ENCODE measurements at regions not wholly inside any gene's neighbourhood (a gene's known extent, or its start where the extent isn't known, plus 50 kb on each side); places are given as distances from the start of the nearest gene placed in this dataset.

DNA sequence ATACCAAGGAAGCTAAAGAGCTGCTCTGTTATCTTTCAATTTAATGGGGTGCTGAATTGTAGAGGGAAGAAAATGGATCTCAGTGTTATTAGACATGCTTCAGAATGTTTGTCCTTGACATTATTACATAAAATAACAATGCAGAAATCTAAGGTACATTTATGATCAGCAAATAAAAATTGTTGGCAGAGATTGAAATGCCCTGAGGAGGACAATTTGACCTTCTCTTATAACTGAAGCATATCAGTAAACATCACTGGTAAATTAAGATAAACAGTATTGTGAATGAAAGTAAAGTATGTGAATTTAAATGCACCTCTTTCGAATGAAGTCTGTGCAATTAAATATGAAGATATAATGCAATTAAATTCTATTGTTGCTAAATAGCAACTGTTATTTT is 1362.1 kb upstream of the ATXN8OS start:
- no peaks in the 10 kb centered on the region for H3K27me3 ChIP-seq
- no peak for DNase-seq

DNA sequence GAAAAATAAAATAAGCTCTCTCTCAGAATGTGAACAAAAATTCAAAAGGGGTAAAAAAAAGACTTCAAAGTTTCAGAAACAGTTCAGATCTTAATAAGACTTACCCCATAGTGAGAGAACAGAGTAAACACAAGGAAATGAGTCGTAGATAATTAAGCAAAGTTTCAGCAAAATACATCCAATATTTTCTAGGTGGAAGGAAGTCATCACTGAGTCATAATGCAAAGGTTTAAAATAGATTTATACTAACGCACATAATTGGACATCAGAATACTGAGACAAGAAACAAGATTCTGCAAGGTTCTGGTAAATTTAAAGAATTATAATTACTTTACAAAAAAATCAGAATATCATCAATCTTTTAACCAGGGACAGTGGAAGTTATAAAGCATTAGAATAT is 1370.7 kb upstream of the ATXN8OS start:
- DNase-seq: no peak
- TF ChIP-seq, protein P1, sequence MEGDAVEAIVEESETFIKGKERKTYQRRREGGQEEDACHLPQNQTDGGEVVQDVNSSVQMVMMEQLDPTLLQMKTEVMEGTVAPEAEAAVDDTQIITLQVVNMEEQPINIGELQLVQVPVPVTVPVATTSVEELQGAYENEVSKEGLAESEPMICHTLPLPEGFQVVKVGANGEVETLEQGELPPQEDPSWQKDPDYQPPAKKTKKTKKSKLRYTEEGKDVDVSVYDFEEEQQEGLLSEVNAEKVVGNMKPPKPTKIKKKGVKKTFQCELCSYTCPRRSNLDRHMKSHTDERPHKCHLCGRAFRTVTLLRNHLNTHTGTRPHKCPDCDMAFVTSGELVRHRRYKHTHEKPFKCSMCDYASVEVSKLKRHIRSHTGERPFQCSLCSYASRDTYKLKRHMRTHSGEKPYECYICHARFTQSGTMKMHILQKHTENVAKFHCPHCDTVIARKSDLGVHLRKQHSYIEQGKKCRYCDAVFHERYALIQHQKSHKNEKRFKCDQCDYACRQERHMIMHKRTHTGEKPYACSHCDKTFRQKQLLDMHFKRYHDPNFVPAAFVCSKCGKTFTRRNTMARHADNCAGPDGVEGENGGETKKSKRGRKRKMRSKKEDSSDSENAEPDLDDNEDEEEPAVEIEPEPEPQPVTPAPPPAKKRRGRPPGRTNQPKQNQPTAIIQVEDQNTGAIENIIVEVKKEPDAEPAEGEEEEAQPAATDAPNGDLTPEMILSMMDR (IDR thresholded peaks at IDR 0.05; ENCODE audit: low read depth, low read length): no peak
- Histone ChIP-seq H3K4me3 (ENCODE audit: low read depth, low read length) (no peak overlapping the region), H3K4me1 (no peaks in the 10 kb centered on the region), H3K9me3 (no peaks in the 10 kb centered on the region), H3K27me3 (no peaks in the 10 kb centered on the region), H3K36me3 (no peaks in the 10 kb centered on the region)

More for the DNA sequence above, 1362.1 kb upstream of the ATXN8OS start:
- H3K4me3 ChIP-seq (ENCODE audit: low read depth, low read length): no peak overlapping the region
- no peaks in the 10 kb centered on the region for H3K36me3 ChIP-seq
- TF ChIP-seq, protein P1 (IDR thresholded peaks at IDR 0.05; ENCODE audit: low read depth, low read length): no peak
- H3K4me1 ChIP-seq: peaks cover 5% of the 10 kb centered on the region; the same call in 1 of the 2 replicates
- H3K9me3 ChIP-seq: no peaks in the 10 kb centered on the region

DNA sequence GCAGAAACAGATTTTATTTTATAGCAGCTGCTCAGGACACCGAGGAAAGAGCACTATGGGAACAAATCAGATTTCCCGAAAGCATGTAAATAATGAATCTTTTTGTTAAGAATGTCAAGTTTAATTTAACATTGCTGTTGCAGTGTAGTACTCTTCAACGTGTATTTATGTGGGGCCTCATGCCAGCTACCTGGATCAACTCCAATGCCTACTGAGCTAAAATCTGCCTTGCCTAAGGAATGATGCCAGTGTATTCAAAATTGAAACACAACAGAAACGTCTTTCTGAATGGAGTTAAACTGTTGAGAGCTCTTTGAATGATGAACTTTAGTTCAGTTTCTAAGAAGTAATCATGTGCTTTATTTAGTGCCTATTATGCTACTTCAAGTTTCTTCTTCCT is 1379.8 kb upstream of the ATXN8OS start:
- H3K36me3 ChIP-seq: no peaks in the 10 kb centered on the region
- DNase-seq: no peak
- no peaks in the 10 kb centered on the region for H3K9me3 ChIP-seq

DNA sequence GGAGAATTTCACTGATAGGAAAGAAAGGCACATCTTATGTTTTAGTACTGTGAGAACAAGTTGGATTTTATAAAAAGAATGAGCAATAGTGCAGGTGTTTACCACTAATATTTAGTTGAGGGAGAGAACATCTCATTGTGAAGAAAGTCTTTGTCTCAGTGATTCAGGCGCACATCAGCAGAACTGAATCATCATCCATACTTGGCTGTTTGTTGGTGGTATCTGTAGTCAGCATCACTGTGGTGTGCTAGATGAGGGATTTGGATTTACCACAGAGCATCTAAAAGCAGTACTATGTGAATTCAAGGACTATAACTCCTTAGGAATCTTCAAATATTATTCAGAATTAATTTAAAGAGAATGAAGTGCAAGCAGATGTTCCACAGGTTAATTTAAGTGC is 1380.5 kb upstream of the ATXN8OS start:
- DNase-seq: no peak
- no peaks in the 10 kb centered on the region for H3K36me3 ChIP-seq
- no peaks in the 10 kb centered on the region for H3K27me3 ChIP-seq
- no peaks in the 10 kb centered on the region for H3K9me3 ChIP-seq
- no peak overlapping the region for H3K4me3 ChIP-seq (ENCODE audit: low read depth, low read length)
- H3K4me1 ChIP-seq: peaks cover 2% of the 10 kb centered on the region
- TF ChIP-seq, protein P1 (IDR thresholded peaks at IDR 0.05; ENCODE audit: low read depth, low read length): no peak

More for the DNA sequence above, 1379.8 kb upstream of the ATXN8OS start:
- H3K4me3 ChIP-seq (ENCODE audit: low read depth, low read length): no peak overlapping the region
- TF ChIP-seq, protein P1 (IDR thresholded peaks at IDR 0.05; ENCODE audit: low read depth, low read length): no peak
- H3K27me3 ChIP-seq: no peaks in the 10 kb centered on the region
- no peaks in the 10 kb centered on the region; the same call in none of the 2 replicates for H3K4me1 ChIP-seq

DNA sequence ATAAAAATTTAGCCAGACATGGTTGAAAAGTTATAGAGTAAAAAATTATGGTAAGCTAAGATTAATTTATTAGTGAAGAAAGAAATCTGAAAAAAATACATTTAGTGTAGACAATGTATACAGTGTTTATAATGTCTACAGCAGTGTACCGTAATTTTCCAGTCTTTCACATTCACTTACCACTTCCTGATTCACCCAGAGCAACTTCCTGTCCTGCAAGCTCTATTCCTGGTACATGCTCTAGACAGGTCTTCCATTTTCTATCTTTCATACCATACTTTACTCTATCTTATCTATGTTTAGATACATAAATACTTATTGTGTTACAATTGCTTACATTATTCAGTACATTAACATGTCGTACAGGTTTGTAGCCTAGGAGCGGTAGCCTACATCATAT is 1387.8 kb upstream of the ATXN8OS start:
- Histone ChIP-seq H3K27me3 (no peaks in the 10 kb centered on the region), H3K4me3 (ENCODE audit: low read depth, low read length) (no peak overlapping the region), H3K4me1 (peaks cover 18% of the 10 kb centered on the region), H3K36me3 (no peaks in the 10 kb centered on the region), H3K9me3 (no peaks in the 10 kb centered on the region)
- no peak for DNase-seq
- TF ChIP-seq, protein P1 (IDR thresholded peaks at IDR 0.05; ENCODE audit: low read depth, low read length): no peak

DNA sequence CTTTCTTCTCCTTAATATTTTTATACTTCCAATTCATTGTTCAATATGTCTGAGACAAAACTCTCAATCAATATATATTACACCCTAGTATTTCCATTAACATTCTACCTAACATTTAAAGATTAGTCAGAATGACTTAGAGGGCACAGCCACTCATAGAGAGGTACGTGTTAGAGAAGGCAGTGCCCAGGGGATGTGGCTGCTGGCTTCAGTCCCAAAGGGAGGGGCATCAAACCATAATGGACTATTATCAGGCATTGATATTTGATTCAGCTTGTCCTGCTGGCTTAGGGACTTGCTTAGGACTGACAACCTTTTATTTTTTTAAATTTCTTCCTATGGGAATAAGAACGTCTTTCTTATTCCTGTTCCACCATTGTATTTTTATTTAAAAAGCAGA is 1392.0 kb upstream of the ATXN8OS start:
- Histone ChIP-seq H3K4me3 (ENCODE audit: low read depth, low read length) (no peak overlapping the region), H3K9me3 (no peaks in the 10 kb centered on the region), H3K36me3 (no peaks in the 10 kb centered on the region), H3K4me1 (peaks cover 15% of the 10 kb centered on the region), H3K27me3 (no peaks in the 10 kb centered on the region)
- peak; percentile 59 for DNase-seq
- TF ChIP-seq, protein P1 (IDR thresholded peaks at IDR 0.05; ENCODE audit: low read depth, low read length): no peak
